ENCODE measurements at regions not wholly inside any gene's neighbourhood (a gene's known extent, or its start where the extent isn't known, plus 50 kb on each side); places are given as distances from the start of the nearest gene placed in this dataset.

- intact Hi-C loops (cut with micrococcal nuclease) = no loop called here
- H3K36me3 ChIP-seq (replicated peaks in 1 of 2; ENCODE audit: control insufficient read depth in 1 of 2, insufficient read depth in 2 of 2, low read length in 2 of 2) = no peaks in the 10 kb centered on the region
Observed at GRCh38 chr6:119587537-119587936, 238.0 kb upstream of the MAN1A1 start.

GRCh38 chr6:119586250-119586882 is 236.8 kb upstream of the MAN1A1 start:
- no peak overlapping the region for H3K27ac ChIP-seq (ENCODE audit: low read depth in 1 of 2, low read length in 2 of 2)
- no peak overlapping the region for H3K4me3 Mint-ChIP-seq
- no peak overlapping the region for H3K4me3 ChIP-seq (replicated peaks in 1 of 3; ENCODE audit: low read depth in 2 of 3, low read length in 3 of 3)
- H4K20me1 ChIP-seq (ENCODE audit: insufficient read depth, low read length) = no peaks in the 10 kb centered on the region
- H3K9ac ChIP-seq (ENCODE audit: insufficient read depth, low read length, poor library complexity, severe bottlenecking) = no peak overlapping the region
- H3K79me2 ChIP-seq (ENCODE audit: insufficient read depth, low read length) = no peaks in the 10 kb centered on the region
- intact Hi-C loops (cut with micrococcal nuclease) = no loop called here
- H3K9me3 ChIP-seq (replicated peaks in 1 of 2; ENCODE audit: control insufficient read depth in 1 of 2, insufficient read depth in 1 of 2, low read length in 2 of 2) = no peaks in the 10 kb centered on the region
- no peak overlapping the region for H2AFZ ChIP-seq (ENCODE audit: insufficient read depth, low read depth, low read length, poor library complexity, severe bottlenecking)
- no peaks in the 10 kb centered on the region for H3K36me3 ChIP-seq (replicated peaks in 1 of 2; ENCODE audit: control insufficient read depth in 1 of 2, insufficient read depth in 2 of 2, low read length in 2 of 2)
- no peak for DNase-seq
- H3K4me1 ChIP-seq (ENCODE audit: control insufficient read depth in 1 of 2, insufficient read depth in 2 of 2, low read length in 2 of 2) = no peaks in the 10 kb centered on the region
- peaks cover 0 to 2% (median 0%) of the 10 kb centered on the region in 7 donors for H3K9me3 Mint-ChIP-seq
- no peak overlapping the region for H3K4me2 ChIP-seq (replicated peaks; ENCODE audit: extremely low read depth, low read length, poor library complexity, severe bottlenecking)
- 51% methylated on average over 3 of the region's 3 CpGs for WGBS (ENCODE audit: insufficient coverage)
- no peaks in the 10 kb centered on the region for H3K4me1 Mint-ChIP-seq
- no peaks in the 10 kb centered on the region for H3K27me3 Mint-ChIP-seq (ENCODE audit: low read depth in 3 of 3)
- no peaks in the 10 kb centered on the region for H3K27me3 ChIP-seq (ENCODE audit: control insufficient read depth in 2 of 2, insufficient read depth in 2 of 2, low read length in 2 of 2)
- H3K27ac Mint-ChIP-seq = no peak overlapping the region
- no peaks in the 10 kb centered on the region for H3K36me3 Mint-ChIP-seq
- TF ChIP-seq CTCF (IDR thresholded peaks at IDR 0.05) = no peak

More at GRCh38 chr6:119587537-119587936, 238.0 kb upstream of the MAN1A1 start:
- no peak overlapping the region for H3K9ac ChIP-seq (ENCODE audit: insufficient read depth, low read length, poor library complexity, severe bottlenecking)
- H3K4me2 ChIP-seq (replicated peaks; ENCODE audit: extremely low read depth, low read length, poor library complexity, severe bottlenecking) = no peak overlapping the region
- no peaks in the 10 kb centered on the region for H3K4me1 ChIP-seq (ENCODE audit: control insufficient read depth in 1 of 2, insufficient read depth in 2 of 2, low read length in 2 of 2)
- TF ChIP-seq CTCF (IDR thresholded peaks at IDR 0.05) = no peak
- WGBS (ENCODE audit: insufficient coverage) = no CpG with 5 or more reads among the region's 3 CpGs
- H3K36me3 Mint-ChIP-seq = no peaks in the 10 kb centered on the region
- no peaks in the 10 kb centered on the region for H3K27me3 ChIP-seq (ENCODE audit: control insufficient read depth in 2 of 2, insufficient read depth in 2 of 2, low read length in 2 of 2)
- no peak overlapping the region for H2AFZ ChIP-seq (ENCODE audit: insufficient read depth, low read depth, low read length, poor library complexity, severe bottlenecking)
- H3K27ac ChIP-seq (ENCODE audit: low read depth in 1 of 2, low read length in 2 of 2) = no peak overlapping the region
- peaks cover 0 to 2% (median 0%) of the 10 kb centered on the region in 7 donors for H3K9me3 Mint-ChIP-seq
- H3K9me3 ChIP-seq (replicated peaks in 1 of 2; ENCODE audit: control insufficient read depth in 1 of 2, insufficient read depth in 1 of 2, low read length in 2 of 2) = no peaks in the 10 kb centered on the region
- no peaks in the 10 kb centered on the region for H3K4me1 Mint-ChIP-seq
- no peak overlapping the region for H3K4me3 ChIP-seq (replicated peaks in 1 of 3; ENCODE audit: low read depth in 2 of 3, low read length in 3 of 3)
- no peaks in the 10 kb centered on the region for H4K20me1 ChIP-seq (ENCODE audit: insufficient read depth, low read length)
- no peaks in the 10 kb centered on the region for H3K27me3 Mint-ChIP-seq (ENCODE audit: low read depth in 3 of 3)
- H3K4me3 Mint-ChIP-seq = no peak overlapping the region
- DNase-seq = peak in 1 of 3 donors; percentile 17
- no peaks in the 10 kb centered on the region for H3K79me2 ChIP-seq (ENCODE audit: insufficient read depth, low read length)
- H3K27ac Mint-ChIP-seq = no peak overlapping the region
